HG03439 (cell line): ENCODE measurements at regions not wholly inside any gene's neighbourhood (a gene's known extent, or its start where the extent isn't known, plus 50 kb on each side); places are given as distances from the start of the nearest gene placed in this dataset.
"Not testable (repeated sequence)": the region's sequence is repeated elsewhere in the genome, so short reads cannot be mapped to it uniquely, and the experiment has no call there.

Source experiments
- ATAC-seq: cut with Tn5 transposase; IDR thresholded peaks from one replicate; pipeline ENCODE4 v1.9.1; 2021; ENCODE audit warnings: mild to moderate bottlenecking, moderate library complexity; ENCODE audit not compliant: unreplicated experiment

- no peak for ATAC-seq
These were observed 616.1 kb upstream of the ADAMTS5 start for GRCh38 chr21:27582948-27583430.

- ATAC-seq: no peak
These were observed 615.5 kb upstream of the ADAMTS5 start for GRCh38 chr21:27582246-27582947.

DNA sequence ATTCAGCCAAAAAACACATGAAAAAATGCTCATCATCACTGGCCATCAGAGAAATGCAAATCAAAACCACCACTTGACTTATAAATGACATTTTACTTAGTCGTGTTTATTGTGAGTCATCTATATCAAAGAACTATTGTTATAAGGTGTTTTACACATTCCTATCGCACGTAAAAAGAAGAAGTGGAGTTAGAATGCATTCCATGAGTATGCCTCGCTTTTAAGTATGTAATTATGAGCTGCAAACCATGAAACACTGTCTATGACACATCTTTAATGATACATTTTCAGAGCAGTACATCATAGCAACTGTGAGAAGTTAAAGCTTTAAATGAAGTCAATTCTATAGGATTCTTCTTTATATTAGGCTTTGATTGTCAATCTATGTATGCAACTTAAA is 614.3 kb upstream of the ADAMTS5 start:
- no peak for ATAC-seq

DNA sequence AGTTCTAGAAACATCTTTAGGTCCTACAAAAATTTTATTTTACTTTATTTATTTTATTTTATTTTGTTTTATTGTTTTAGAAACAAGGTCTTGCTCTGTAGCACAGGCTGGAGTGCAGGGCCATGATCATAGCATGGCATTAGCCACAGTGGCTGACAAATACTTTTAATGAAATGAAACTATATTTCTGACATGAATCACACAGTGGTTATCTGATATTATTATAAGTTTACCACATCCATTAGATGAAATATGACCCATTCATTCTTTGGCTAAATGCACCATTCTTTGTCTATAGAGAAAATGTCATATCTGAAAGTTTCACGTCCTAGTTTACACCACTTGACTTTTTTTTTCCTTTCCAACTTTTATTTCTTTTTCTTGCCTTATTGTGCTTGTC is 613.4 kb upstream of the ADAMTS5 start:
- ATAC-seq: no peak

DNA sequence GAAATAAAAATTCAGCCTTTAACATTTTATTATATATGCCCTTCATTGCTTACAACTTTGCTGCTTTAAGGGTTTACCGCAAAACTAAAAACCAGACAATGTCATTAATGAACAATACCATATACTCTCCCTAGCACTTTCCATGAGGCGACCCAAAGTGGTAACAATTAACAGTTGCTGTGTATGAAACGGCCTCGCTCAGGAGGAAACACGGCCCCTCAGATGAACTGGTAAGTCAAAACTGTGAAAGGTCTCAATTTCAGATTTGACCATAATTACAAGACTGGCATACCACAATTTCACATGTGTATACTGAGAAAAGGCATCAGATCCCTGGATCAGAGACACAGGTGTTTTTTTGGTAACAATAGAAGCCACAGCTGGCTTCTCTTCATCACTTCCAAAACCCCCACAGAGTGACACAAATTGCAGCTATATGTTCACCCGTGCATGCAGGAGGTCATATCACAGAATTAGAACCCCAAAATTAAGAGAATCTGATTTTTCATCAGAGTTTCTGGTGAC is 611.9 kb upstream of the ADAMTS5 start:
- no peak for ATAC-seq

- ATAC-seq: no peak
These were observed 605.8 kb upstream of the ADAMTS5 start for GRCh38 chr21:27572696-27573095.

DNA sequence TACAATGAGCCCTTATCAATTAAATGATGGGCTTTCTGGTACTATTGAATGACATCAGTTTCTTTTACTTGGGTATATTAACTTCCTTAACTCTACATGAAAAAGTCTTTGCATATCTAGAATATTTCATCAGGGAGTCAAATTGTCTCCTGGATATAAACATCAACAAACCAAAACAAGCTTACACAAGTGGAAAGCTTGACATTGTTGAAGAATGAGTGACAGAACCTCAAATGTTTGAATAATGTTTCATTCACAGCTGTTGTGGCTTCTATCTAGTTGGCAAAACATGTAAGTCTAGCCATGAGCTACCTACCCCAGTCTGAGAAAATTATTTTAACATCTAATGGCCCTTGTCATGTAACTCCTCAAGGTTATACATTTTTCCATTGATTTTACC is 604.8 kb upstream of the ADAMTS5 start:
- ATAC-seq: no peak

GRCh38 chr21:27570306-27570868 is 603.5 kb upstream of the ADAMTS5 start:
- ATAC-seq: no peak

GRCh38 chr21:27569831-27570230 is 602.9 kb upstream of the ADAMTS5 start:
- no peak for ATAC-seq

GRCh38 chr21:27569091-27569490 is 602.2 kb upstream of the ADAMTS5 start:
- no peak for ATAC-seq

DNA sequence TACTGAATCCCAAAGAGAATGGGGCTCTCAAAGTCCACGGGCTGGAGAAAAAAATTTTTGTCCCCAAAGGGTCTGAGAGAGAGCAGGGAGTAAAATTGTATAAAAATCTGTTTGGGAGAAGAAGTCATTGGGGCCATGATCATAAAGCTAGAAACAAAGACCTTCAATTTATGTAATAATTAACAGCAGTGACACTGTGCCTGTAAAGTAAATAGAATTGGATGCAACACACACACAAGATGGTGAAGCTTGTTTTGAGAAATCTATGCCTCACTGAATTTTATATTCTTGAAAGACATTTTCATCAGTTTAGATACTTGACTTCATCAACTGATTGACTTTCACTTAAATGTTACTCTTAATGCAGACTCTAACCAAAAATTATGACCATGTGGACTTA is 600.5 kb upstream of the ADAMTS5 start:
- ATAC-seq: no peak

DNA sequence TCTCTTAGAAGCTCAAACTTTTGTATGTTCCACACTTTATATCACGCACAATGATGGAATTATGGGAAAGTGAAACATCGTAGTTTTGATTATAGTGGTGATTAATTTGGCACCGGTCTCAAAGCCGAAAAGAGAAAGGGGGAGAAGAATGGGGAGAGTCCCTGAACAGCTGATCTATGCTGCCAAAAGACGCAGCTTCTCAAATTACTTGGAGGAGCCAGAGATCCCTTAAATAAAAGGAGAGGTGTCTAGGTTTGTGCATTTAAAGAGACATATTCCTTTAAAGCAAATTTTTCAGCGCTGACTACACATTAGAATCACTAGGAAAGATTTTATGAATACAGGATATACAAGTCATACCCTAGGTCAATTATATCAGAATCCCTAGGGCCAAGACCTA is 599.6 kb upstream of the ADAMTS5 start:
- no peak for ATAC-seq

DNA sequence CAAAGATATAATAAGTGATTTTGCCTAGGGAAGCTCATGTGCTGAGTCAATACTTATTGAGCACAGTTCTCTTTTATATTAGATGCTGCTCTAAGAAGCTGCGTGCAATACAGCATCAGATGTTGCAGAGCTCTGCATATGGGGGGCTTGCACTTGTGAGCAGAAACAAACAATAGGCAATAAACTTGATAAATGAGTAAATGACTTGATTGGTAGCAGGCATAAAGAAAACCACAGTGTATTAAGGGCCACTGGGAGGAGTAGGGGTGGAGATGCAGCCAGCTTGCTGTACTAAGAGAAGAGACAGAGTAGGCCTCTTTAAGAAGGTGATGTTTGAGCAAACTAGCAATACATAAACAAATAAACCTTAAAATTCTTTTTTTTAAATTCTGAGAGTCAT is 598.5 kb upstream of the ADAMTS5 start:
- no peak for ATAC-seq

DNA sequence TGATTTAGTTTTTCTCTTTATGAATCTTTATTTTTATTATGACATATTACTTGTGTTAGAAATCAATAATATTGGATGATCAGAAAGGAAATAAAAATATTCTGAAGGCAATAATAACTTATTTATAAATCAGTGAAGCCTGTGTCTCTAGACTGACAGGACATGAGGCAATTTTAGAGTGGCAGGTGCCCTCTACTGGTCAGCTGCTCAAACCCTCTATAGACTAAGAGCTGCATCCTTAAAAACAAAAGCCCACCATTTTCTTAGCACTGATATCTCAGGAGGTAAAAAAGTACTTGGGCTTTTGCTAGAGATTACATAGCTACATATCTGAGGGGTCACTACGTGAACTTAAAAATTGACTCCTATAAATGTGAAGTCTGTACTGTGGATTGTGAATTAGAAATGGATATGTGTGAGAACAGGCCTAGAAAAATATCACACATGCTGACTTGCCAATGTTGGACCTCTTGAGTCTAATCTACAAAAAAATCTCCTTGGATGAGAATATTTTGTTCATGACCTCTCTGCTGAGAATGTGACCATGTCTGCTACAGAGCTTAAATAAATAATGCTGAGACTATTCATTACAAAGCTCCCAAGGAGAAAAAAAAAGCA is 597.9 kb upstream of the ADAMTS5 start:
- ATAC-seq: no peak

DNA sequence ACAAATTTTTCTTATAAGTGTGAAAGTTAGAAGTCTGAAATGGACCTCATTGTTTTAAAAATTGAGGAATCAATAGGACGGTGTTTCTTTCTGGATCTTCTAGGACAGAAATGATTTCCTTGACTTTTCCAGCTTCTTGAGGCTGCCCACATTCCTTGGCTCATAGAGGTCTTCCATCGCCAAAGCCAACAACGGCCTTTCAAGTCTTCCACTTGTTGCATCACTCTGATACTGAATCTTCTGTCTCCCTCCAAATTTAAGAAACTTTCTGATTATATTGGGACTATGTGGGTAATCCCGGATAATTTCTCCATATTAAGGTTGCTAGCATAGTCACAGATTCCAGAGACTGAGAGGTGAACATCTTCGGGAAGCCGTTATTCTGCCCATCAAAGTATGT is 595.4 kb upstream of the ADAMTS5 start:
- no peak for ATAC-seq

- no peak for ATAC-seq
These were observed 594.2 kb upstream of the ADAMTS5 start for GRCh38 chr21:27561116-27561515.

DNA sequence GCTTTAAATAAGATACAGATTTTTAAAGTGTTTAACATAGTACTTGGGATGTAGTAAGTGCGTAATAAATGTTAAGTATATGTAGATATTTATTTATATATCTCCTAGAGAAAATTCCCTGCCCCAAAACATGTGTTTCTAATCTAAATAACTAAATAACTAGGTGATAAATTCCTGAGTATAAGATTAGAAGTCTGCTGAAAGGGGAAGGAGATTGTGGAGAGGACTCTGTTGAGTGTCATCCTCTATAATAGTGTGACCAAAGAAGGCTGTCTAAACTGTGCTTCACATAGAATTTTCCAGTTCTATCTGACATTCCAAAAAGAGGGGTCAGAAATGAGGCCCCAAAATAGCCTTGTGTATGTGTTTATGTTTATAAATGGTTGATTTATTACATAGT is 590.5 kb upstream of the ADAMTS5 start:
- no peak for ATAC-seq

DNA sequence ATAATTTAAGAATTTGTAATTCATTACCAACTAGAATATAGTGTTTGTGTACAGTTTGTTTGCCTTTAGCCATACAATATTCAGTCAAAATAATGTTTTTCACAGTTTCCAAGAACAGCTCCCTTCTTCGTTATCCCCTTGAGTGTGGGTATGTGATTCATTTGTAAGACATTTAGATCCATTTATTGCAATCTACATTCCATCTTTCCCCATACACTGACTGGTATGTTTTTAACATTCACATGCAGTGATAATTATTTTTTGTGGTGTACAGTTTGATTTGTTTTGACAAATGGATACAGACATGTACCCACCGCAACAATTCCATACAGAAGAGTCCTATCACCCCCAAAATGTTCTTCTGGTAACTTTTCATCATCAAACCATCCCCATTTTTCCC is 589.1 kb upstream of the ADAMTS5 start:
- no peak for ATAC-seq

DNA sequence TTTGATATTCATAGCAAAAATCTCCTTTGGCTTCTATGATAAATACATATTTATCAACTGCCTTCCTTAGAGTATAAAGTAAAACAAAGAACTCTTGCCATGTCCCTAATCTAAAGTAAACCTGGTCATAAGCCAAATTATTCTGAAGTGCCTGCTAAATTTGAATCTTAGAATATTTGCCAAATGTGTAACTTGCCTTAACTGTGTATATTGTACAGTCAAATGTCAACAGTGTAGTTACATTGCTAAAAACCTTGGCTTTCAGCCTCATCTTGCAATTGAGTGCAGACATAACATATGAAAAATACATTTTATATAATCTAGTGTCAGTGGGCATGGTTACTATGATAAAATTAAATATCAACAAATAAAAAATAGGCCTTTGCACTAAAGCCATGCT is 583.4 kb upstream of the ADAMTS5 start:
- no peak for ATAC-seq

DNA sequence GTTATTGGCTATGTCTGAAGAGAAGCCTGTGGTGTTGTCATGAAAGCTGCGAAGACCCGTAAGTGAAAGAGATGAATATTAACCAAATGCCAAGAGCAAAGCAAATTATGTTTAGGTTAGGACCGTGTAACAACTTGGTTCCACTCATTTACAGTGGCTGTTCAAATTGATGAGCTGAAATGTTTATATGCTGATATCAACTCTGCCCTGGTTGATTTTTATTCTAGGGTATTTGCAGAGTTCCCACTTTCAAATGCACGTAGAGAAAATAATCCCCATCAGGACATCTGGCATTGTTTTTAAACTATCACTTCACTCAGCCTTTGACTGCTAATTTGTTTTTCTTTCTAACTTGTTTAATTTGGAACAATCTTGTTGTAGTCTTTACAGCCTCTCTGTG is 581.6 kb upstream of the ADAMTS5 start:
- ATAC-seq: no peak

GRCh38 chr21:27545754-27546349 is 579.0 kb upstream of the ADAMTS5 start:
- no peak for ATAC-seq

GRCh38 chr21:27542126-27542525 is 575.2 kb upstream of the ADAMTS5 start:
- ATAC-seq: not testable (repeated sequence)
